GM19438 (cell line): ENCODE measurements at regions not wholly inside any gene's neighbourhood (a gene's known extent, or its start where the extent isn't known, plus 50 kb on each side); places are given as distances from the start of the nearest gene placed in this dataset.
"Not testable (repeated sequence)": the region's sequence is repeated elsewhere in the genome, so short reads cannot be mapped to it uniquely, and the experiment has no call there.

Source experiments
- ATAC-seq: cut with Tn5 transposase; IDR thresholded peaks from one replicate; pipeline ENCODE4 v1.9.1; 2021; ENCODE audit warnings: low read depth; ENCODE audit not compliant: unreplicated experiment

DNA sequence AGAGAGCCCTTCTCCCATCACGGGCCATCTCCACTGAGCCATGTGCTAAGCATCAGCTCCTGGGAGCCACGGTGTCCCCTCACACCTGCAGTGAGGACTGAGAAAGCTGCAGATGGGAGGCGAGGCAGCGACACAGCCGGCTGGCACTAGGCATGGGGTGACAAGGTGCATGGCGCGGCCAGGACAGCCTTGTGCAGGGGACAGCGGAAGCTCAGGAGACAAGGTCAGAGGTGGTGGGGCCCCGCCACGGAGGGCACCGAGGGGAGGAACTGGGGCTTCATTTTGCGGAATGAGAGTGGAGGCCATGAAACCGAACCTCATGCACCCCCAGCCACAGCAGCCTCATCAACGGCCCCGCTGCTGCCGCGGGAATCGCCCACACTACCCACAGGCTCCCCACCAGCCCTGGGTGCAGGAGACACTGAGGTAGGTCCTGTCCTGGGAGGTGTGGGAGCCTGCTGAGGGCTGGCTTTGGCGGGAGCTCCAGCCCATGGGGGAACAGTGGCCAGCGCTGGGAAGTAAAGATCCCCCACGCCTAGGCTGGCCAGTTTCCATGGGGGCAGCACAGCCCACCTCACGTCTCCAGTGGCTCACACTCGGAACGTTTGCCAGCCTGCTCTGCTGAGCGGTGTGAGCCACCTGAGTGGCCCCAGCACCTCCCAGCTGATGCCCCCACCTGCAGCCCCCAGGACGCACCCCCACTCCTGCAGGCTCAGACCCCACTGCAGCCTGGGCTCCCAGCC is 71.2 kb upstream of the INSIG1 start:
- ATAC-seq, result no peak

GRCh38 chr7:155227004-155227787 is 70.5 kb upstream of the INSIG1 start:
- no peak for ATAC-seq

DNA sequence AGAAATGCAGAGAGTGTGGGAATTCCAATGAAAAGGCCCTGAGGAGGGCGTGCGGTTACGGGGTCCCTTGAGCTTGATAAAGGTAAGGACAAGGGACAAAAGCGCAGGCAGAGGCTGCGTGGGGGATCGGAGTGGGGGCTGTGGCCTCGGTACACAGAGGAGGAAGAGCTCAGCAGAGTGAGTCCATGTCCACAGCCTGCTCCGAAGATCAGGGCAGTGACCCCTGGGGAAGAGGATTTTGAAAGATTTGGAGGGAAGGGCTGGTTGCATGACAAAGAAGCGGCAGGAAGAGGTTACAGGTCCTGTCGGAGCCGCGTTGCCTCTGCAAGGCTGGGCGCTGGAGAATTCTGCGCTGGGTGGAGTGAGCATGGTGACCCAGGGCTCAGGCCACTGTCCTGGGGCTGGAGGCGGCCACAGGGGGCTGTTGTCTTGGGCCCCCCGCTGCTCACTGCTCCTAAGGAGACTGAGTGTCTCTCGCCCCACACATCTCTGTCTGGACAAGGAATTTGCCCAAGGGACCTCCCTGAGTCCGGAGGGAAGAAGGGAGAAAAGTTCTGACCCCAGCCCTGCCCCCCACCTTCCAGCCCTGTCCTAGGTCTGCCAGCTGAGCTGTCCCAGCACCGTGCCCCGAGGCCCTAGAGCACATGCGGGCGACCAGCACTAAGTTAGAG is 69.8 kb upstream of the INSIG1 start:
- ATAC-seq, result no peak

GRCh38 chr7:155228459-155228845 is 69.2 kb upstream of the INSIG1 start:
- no peak for ATAC-seq

DNA sequence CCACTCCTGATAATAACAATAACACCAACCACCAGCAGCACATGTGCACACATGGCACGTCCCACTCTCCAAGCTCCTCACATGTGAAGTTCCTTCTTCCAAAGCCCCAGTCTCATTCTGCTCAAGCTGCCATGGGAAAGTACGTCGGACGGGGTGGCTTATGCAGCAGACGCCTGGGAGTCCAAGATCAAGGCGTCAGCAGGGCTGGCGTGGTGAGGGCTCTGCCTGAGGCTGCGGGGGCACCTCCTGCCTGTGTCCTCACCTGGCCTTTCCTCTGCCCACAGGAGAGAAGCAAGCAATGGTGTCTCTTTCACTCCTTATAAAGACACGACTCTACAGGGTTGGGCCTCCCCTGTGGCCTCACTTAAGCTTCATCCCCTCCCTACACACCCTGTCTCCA is 68.8 kb upstream of the INSIG1 start:
- ATAC-seq, result no peak

- ATAC-seq, result no peak
Measured at GRCh38 chr7:155229548-155230168, 68.0 kb upstream of the INSIG1 start.

DNA sequence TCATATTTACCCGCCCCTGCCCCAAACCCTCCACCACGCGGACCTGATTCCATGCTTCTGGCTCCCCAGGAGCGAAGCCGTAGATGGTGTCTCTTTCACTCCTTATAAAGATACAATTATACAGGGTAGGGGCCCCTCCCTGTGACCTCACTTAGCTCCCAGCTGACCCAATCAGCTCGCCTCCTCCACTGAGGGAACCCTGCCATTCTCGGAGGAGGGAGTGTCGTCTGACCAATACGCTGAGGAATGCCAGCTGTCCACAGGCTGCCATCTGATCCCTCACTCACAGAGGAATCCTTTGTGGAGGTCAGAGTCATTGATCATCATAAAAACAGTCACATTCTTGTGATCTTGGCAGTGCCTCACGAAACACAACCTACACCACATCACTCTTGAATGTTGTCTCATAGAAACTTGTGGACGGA is 67.5 kb upstream of the INSIG1 start:
- ATAC-seq, result no peak

GRCh38 chr7:155231241-155231800 is 66.4 kb upstream of the INSIG1 start:
- ATAC-seq, result no peak

DNA sequence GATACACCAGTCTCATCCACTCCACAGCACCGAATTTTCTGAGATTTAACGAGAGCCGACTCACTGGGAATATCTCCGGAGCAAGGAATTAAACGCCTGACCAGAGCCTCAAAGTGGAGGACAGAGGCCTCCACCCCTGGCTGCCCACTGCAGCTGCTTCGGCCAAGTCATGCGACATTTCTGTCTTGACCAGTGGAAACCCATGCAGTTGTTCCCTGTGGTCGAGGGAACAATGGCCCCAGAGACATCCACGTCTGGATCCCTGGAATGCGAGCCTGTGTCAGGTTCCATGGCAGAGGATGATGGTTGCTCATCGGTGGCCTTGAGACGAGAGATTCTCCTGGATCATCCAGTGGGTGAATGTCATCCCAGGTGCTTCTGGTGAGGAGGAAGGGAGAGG is 65.7 kb upstream of the INSIG1 start:
- no peak for ATAC-seq

DNA sequence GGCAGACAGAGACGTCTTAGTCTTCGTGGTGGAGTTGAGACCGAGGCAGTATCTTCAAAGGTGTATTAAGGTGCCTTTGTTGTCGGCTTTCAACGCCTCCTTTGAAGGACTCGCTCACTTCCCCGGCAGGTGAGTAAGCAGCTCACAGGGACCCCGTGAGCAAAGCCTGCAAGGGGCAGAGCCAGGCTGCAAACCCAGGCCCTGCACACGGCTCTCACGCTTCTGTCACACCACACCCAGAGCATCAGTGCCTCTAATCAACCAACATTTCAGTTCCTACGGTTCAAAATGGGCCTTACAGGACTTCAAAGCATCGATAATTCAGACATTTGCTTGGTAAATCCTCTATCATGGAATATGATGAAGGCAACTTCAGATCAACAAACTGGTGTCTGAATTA is 64.8 kb upstream of the INSIG1 start:
- ATAC-seq, result no peak

GRCh38 chr7:155233311-155234157 is 64.1 kb upstream of the INSIG1 start:
- no peak for ATAC-seq

- ATAC-seq, result no peak
Measured at GRCh38 chr7:155234158-155234492, 63.6 kb upstream of the INSIG1 start.

DNA sequence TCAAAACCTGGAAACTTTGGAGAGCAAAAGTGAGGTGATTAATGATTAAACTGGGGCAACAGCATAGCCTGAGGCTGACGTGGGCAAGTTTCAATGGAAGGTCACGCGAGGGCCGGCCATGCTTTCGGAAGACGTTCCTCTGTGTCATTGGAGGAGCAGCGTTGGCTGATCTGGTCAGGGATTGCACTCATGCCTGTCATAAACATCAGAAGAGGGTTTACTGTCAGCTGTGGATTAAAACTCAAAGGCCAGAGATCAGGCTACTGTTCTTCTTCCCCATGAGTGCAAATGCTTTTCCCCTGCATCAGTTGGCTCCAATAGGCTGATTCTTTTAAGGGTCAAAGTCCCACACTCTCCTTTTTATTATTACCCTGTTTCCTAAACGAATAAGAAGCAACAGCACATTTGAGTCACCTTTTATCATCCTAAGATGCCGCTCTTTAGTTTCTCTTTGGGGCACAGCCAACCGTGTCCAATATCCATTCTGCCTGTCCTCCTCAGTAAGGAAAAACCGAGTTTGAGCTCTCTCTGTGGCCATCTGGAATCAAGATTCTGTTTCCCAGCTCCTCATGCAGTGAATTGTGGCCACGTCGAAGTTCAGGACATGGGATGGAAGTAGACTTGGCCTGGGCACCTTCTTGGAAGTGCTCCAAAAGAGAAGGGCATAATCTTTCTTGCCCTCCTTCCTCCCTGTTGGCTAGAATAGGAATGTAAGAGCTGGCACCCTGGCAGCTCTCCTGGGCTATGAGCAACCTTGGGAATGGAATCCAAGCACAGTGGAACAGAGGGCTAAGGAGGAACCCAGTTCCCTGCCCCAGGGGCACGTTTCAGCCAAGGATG is 62.5 kb upstream of the INSIG1 start:
- no peak for ATAC-seq

DNA sequence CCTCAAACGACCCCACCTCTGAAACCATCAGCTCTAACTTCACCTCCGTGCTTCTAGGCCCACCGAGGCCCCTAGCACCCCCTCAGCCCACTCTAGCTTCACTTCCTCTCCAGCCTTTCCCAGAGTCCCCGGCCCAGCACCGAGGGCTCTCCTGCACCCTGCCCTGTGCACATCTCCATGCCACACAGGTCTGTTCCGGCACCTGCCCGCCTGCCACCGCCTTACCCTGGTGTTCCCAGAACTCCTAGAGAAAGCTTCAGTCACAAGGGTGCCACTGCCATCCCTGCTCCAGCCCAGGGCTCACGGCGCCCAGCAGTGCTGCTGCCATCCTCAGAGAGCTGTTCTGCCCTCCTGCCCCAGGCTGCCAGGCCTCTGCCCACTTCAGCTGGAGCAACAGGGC is 61.3 kb upstream of the INSIG1 start:
- ATAC-seq, result no peak

DNA sequence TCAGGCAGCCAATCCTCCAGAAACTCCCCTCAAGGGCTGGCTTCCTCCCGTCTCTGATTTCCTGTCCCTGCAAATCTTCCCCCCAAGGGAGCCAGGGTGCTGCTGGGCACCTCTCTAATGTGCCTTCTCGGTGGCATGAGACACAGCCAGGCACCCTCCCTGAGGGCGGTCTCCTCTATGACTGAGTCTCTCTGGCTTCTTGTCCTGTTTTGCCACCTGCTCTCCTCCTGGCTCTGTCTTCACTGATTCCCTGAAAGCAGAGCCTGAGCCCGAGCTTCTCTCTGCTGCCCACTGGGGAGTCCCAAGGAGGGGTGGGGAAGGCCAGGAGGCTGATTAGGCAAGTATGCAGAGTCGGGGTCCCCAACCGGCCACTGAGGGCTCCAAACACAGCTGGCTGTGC is 60.4 kb upstream of the INSIG1 start:
- no peak for ATAC-seq

DNA sequence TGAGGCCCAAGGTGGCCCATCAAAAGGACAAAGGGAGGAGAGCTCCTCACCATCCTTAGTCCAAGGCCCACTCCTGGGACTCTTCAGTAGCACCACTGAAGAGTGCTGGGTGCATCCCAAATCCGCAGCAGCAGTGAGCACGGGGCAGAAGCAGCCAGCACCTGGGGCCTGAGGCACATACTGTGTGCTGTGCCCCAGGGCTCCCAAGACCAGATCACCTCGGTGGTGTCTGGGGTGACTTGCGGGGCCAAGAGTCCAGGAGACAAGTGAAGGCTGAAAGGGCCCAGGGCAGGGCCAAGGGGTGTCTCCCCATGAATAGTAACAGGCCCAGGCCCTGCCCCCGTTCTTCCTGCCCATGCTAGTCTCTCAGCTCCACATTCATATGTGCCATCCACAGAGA is 59.9 kb upstream of the INSIG1 start:
- no peak for ATAC-seq

- ATAC-seq, result not testable (repeated sequence)
Measured at GRCh38 chr7:155239431-155240087, 58.1 kb upstream of the INSIG1 start.

DNA sequence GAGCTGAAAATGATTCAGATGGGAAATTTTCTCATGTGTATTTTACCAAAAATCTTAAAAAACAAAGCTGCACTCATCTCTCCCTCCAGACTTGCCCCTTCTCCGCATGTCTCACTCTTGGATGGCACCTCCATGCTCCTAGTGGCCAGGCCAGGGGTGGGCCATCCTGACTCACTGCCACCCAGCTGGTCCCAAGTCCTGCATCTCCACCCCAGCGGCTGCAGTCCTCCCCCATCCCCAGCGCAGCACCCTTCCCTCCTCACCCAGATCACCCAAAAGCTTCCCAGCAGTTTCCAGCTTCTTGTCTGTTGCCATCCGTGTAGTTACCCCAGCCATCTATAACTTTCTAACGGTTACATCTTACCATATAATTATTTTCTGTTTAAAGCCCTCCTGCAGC is 53.0 kb upstream of the INSIG1 start:
- no peak for ATAC-seq
